ENCODE measurements at regions not wholly inside any gene's neighbourhood (a gene's known extent, or its start where the extent isn't known, plus 50 kb on each side); places are given as distances from the start of the nearest gene placed in this dataset.

- no peak for DNase-seq (ENCODE audit: low spot score)
- Mint-ChIP-seq H3K27me3 (ENCODE audit: low read depth) (peaks cover 6% of the 10 kb centered on the region), H3K36me3 (ENCODE audit: low read depth) (no peaks in the 10 kb centered on the region), H3K9me3 (ENCODE audit: low read depth) (no peaks in the 10 kb centered on the region), H3K4me1 (ENCODE audit: low read depth) (no peaks in the 10 kb centered on the region), H3K27ac (ENCODE audit: unreplicated experiment) (no peak overlapping the region), H3K4me3 (ENCODE audit: unreplicated experiment) (no peak overlapping the region)
- TF ChIP-seq CTCF (IDR thresholded peaks at IDR 0.05), result no peak
Observed at GRCh38 chr5:27594141-27594540, 555.8 kb upstream of the CDH9 start.

- Mint-ChIP-seq H3K36me3 (ENCODE audit: low read depth) (no peaks in the 10 kb centered on the region), H3K9me3 (ENCODE audit: low read depth) (peaks cover 3% of the 10 kb centered on the region), H3K27ac (ENCODE audit: unreplicated experiment) (no peak overlapping the region), H3K4me3 (ENCODE audit: unreplicated experiment) (no peak overlapping the region), H3K27me3 (ENCODE audit: low read depth) (peaks cover 6% of the 10 kb centered on the region), H3K4me1 (ENCODE audit: low read depth) (no peaks in the 10 kb centered on the region)
- TF ChIP-seq CTCF (IDR thresholded peaks at IDR 0.05), result no peak
- DNase-seq (ENCODE audit: low spot score), result no peak
Observed at GRCh38 chr5:27592231-27592630, 553.8 kb upstream of the CDH9 start.

- H3K27ac Mint-ChIP-seq (ENCODE audit: unreplicated experiment), result no peak overlapping the region
- DNase-seq (ENCODE audit: low spot score), result peak; percentile 76
- H3K4me3 Mint-ChIP-seq (ENCODE audit: unreplicated experiment), result no peak overlapping the region
- peaks cover 8% of the 10 kb centered on the region for H3K9me3 Mint-ChIP-seq (ENCODE audit: low read depth)
- H3K4me1 Mint-ChIP-seq (ENCODE audit: low read depth), result no peaks in the 10 kb centered on the region
- no peaks in the 10 kb centered on the region for H3K27me3 Mint-ChIP-seq (ENCODE audit: low read depth)
- H3K36me3 Mint-ChIP-seq (ENCODE audit: low read depth), result no peaks in the 10 kb centered on the region
- TF ChIP-seq CTCF (IDR thresholded peaks at IDR 0.05), result no peak
Observed at GRCh38 chr5:27590503-27590902, 552.1 kb upstream of the CDH9 start.

GRCh38 chr5:27578279-27578678, 539.9 kb upstream of the CDH9 start:
- no peak for TF ChIP-seq CTCF (IDR thresholded peaks at IDR 0.05)
- no peak for DNase-seq (ENCODE audit: low spot score)
- Mint-ChIP-seq H3K27me3 (ENCODE audit: low read depth) (peaks cover 1% of the 10 kb centered on the region), H3K27ac (ENCODE audit: unreplicated experiment) (no peak overlapping the region), H3K36me3 (ENCODE audit: low read depth) (no peaks in the 10 kb centered on the region), H3K4me1 (ENCODE audit: low read depth) (no peaks in the 10 kb centered on the region), H3K9me3 (ENCODE audit: low read depth) (no peaks in the 10 kb centered on the region), H3K4me3 (ENCODE audit: unreplicated experiment) (no peak overlapping the region)

- Mint-ChIP-seq H3K4me3 (ENCODE audit: unreplicated experiment) (no peak overlapping the region), H3K27me3 (ENCODE audit: low read depth) (peaks cover 6% of the 10 kb centered on the region), H3K9me3 (ENCODE audit: low read depth) (no peaks in the 10 kb centered on the region), H3K36me3 (ENCODE audit: low read depth) (no peaks in the 10 kb centered on the region), H3K27ac (ENCODE audit: unreplicated experiment) (no peak overlapping the region), H3K4me1 (ENCODE audit: low read depth) (no peaks in the 10 kb centered on the region)
- no peak for DNase-seq (ENCODE audit: low spot score)
- no peak for TF ChIP-seq CTCF (IDR thresholded peaks at IDR 0.05)
Observed at GRCh38 chr5:27571681-27572080, 533.3 kb upstream of the CDH9 start.
